CD4-positive, alpha-beta T cell treated with Interleukin-4 for 4 hours (primary cell): ENCODE measurements at regions not wholly inside any gene's neighbourhood (a gene's known extent, or its start where the extent isn't known, plus 50 kb on each side); places are given as distances from the start of the nearest gene placed in this dataset.
"Not testable (repeated sequence)": the region's sequence is repeated elsewhere in the genome, so short reads cannot be mapped to it uniquely, and the experiment has no call there.

ENCODE experiments used
- DNase-seq: peaks from one replicate; pipeline ENCODE4 v3.0.0-alpha.2; 2020

GRCh38 chr15:93932164-93932776, 299.1 kb upstream of the MCTP2 start:
- no peak for DNase-seq

- no peak for DNase-seq
Measured at GRCh38 chr15:93929375-93930094, 301.8 kb upstream of the MCTP2 start.

DNA sequence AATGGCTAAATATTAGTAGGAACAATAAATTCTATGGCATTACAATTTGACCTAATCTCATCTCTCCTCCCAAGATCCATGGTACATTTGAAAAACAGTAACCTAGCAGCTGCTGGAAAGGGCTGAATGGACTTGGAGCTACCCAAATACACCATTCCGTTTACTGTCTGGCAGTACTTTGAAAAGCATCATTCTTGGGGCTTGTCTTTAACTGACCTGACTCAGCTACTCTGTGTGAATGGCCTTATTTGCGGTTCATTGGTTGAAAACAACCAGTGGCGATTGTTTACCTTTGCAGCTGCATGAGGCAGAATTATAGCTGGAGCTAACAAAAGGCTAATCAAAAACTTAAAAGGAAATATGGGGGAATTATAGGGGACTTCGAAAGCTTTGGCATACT, 311.2 kb upstream of the MCTP2 start:
- no peak for DNase-seq

DNA sequence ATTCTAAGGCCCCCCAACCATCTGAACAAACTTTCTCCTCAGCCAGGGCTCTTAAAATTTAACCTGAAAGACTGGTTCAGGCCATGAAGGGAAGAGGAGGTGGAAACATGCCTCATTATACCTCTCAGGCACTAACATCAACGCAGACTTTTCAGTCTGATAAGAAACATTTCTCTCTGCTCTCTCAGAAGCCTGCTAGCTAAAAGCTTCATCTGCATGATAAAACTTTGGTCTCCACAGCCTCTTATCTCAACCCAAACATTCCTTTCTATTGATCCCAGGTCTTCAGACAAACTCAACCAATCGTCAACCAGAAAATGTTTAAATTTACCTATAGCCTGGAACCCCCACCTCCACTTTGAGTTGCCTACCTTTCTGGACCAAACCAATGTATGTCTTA, 312.6 kb upstream of the MCTP2 start:
- DNase-seq: not testable (repeated sequence)

DNA sequence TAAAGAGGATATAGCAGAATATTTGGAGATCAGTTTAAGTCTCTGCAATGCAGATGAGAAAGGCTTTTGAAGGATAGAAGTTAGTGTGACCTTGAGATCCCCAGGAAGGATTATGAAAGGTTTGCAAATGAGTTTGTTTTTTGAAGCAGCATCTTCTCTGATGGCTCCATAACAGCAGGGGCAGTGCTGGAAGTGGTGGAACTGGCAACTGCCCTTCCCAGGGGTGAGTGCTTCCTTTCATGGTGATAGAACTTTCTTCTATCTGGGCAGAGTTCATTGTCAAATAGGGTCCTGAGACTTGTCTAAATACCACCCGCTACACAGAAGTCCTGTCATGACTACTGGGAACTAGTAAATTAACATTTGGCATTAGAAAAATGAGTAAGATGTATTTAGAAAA, 314.2 kb upstream of the MCTP2 start:
- no peak for DNase-seq

- DNase-seq: no peak
Measured at GRCh38 chr15:93913871-93914270, 317.5 kb upstream of the MCTP2 start.

DNA sequence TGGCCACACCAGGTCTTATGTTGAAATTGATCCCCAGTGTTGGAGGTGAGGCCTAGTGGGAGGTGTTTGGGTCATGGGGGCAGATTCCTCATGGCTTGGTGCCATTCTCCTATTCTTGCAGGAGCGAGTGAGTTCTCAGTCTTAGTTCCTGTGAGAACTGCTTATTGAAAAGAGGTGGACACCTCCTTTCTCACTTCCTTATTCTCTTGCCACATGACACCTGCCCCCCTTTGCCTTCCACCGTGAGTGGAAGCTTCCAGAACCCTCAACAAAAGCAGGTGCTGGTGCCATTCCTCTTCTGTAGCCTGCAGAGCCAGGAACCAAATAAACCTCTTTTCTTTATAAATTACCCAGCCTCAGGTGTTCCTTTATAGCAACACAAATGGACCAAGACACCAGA, 318.1 kb upstream of the MCTP2 start:
- no peak for DNase-seq

GRCh38 chr15:93900476-93901400, 330.6 kb upstream of the MCTP2 start:
- DNase-seq: no peak

GRCh38 chr15:93899817-93900216, 331.5 kb upstream of the MCTP2 start:
- DNase-seq: no peak

DNA sequence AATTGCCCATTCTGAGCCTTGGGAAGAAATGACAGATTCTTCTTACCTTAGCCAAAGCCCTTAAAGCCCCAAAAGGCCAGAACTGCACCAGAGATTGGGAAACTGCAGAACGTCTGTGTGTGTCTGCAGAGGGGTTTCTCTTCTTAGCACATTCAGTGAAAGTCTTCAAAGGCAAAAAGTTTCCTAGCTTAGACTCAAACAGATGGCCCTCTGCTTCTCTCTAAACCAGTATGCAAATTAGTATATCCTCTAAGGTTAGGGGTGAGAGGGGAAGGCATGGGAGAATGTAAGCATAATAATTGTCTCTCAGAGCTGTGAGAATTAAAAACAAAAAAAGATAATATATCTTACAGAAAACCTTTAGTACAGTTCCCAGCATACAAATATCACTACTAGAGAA, 334.0 kb upstream of the MCTP2 start:
- DNase-seq: no peak

DNA sequence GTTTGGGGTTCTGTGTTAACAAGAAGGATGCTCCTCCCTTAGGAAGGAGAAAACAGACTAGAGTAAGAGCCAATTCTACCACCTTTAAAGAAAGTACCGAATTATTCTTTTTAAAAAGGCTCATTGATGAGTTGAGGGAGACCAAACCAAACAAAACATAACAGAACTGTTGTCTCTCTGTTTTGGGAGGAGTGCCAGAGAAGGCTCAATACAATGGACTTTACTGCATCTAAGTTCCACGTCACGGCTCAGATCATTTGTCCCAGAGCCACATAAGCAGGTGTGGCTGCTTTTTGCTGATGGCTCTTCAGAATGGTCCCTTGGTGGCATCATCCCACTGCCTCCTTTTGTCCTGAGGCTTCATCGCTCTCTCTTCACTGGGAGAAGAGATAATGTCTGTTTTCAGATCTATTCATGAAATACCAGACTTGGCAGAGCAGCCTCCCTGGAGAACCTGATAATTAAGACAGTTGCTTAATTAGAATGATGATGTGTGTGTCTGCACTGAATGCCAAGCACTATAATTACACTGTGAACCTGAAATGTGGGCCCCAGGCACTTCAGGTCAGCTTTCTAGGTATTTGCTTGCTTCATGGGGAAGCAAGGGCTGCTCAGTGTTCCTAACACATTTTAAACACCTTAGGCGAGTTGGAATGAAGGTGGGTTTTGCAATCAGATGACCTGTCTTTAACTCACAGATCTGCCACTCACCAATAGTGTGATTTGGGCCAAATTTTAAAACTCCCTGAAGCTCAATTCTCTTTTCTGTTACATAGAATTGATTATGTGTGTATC, 335.2 kb upstream of the MCTP2 start:
- no peak for DNase-seq

DNA sequence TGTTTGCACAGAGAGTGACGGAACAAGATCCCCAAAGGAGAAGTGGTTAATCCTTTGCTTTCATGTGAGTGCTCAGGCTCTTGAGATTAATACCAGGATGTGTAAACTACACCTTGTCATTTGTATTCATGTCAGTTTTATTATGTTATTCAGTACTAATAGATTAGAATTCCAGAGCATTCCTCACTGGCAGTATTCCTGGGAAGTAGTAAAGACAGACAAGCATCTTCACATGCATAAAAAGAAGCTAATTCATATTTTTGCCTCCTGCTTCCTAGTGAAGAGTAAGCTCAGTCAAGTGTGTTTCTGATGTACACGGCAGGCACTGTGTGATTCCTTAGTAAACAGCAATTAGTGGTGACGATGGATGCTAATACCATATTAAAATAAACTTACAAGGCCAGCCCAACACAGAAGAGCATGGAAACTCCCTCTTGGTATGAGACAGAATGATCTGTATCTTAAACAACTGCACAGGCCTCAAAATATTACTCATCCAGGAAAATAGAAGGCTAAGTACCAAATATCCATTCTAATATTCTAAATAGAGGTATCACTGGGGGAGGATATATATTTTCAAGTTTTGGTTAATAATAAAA, 336.8 kb upstream of the MCTP2 start:
- DNase-seq: no peak

DNA sequence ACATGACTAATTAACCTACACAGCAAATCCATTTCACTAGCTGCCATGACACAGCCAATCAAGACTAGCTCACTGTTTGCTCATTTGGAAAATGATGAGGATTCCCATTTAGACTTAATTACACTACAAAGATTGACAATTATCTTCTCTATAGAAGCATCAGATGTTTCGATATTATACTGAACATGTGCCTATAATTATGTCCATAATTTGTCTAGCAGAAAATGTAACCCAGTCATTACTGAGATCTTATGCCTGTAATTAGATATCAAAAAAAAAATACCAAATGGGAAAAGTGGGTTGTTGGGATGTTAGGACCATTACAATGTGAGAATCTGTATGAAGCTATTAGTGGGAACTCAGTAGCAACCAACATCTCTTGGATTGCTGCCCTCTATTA, 344.2 kb upstream of the MCTP2 start:
- no peak for DNase-seq

GRCh38 chr15:93882779-93883178, 348.6 kb upstream of the MCTP2 start:
- no peak for DNase-seq

DNA sequence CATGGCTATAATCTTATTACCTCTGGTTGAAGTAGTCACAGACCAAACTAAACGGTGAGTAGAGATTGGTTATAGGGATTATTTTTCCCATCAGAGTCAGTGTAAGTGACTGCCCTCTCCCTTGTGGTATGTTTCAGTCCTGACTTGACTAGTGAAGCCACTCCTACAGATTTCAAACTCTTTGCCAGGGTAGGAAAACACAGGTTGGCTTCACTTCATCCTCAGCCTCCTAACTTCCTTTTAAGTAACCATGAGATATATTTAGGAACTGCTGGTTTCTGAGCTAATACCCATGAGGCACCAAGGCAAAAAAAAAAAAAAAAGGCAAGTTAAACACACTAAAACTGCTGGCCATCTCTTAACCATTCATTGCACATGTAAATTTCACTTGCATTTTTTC, 349.2 kb upstream of the MCTP2 start:
- DNase-seq: no peak

- DNase-seq: no peak
Measured at GRCh38 chr15:93881310-93881709, 350.1 kb upstream of the MCTP2 start.

DNA sequence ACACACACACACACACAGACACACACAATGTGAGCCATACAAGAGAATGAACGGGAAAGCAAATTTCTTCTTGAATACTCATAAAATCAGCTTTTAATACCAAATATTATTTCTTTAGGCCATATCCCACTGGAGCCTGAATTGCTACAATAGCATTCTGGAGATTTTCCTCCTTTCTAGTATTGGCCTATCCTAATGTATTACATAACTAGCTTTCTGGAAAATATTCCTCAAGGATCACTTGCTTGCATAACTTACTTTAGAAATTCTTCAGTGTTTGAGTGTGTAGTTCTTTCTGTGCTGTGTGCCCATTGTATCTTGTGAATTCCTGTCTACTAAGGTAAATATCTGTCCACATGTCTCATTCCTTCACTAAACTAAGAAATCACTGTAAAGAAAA, 351.0 kb upstream of the MCTP2 start:
- DNase-seq: no peak

DNA sequence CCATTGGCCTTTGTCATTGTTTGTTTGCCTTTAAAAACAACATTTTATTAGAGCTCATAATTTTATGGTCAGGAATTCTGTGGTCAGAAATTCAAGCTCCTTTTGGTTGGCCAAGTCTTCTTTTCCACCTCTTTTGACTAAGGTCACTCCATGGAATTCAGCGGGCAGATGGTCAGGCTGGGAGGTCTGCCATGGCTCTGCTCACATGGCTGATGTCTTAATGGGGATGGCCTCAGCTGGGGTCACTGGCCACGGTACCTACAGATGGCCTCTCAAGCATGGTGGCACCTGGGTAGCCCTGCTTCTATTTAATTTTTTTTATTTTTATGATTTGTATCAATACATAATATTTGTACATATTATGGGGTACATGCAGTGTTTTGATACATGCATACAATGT, 360.8 kb upstream of the MCTP2 start:
- DNase-seq: no peak

- no peak for DNase-seq
Measured at GRCh38 chr15:93866948-93867347, 364.4 kb upstream of the MCTP2 start.

GRCh38 chr15:93866476-93866875, 364.9 kb upstream of the MCTP2 start:
- DNase-seq: no peak

DNA sequence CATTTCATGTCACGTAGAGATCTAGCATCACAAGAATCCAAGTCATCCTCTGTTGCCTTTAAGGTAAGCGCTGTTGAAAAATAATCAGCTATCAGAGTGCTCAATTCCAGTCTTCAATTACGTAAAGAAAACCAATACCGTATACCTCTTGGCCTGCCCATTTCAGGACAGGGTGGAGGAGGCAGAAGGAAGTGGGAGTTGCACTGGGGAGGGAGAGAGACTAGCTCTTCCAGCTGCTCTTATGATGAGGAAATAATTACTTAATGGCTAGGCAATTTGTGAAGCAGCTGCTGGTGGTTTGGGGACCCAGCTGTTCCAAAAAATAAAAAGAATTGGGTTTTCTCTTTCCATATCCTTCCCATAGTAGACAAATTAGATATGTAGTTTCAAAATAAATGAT, 365.8 kb upstream of the MCTP2 start:
- DNase-seq: no peak

GRCh38 chr15:93862791-93863190, 368.6 kb upstream of the MCTP2 start:
- DNase-seq: peak; percentile 2
